ENCODE measurements at regions not wholly inside any gene's neighbourhood (a gene's known extent, or its start where the extent isn't known, plus 50 kb on each side); places are given as distances from the start of the nearest gene placed in this dataset.

DNA sequence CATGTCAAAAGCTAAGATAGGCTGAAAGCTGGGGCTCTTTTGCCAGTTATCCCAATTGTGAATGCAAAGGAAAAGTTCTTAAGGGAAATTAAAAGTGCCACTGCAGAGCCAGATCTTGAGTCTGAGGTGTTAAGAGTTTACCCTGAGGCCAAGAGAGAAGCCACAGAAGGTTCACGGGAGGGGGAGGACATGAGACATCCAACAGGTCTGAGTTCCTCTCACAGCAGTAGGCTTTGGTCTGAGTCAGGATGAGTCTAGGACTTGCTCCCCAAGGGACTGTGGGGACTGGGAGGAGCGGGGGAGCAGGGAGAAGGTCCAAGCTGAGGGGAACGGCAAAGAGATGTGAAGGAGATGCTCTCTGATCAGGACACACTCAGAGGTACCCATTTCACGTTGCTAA lies 411.2 kb upstream of the CAMK1G start:
- TF ChIP-seq, protein P1, sequence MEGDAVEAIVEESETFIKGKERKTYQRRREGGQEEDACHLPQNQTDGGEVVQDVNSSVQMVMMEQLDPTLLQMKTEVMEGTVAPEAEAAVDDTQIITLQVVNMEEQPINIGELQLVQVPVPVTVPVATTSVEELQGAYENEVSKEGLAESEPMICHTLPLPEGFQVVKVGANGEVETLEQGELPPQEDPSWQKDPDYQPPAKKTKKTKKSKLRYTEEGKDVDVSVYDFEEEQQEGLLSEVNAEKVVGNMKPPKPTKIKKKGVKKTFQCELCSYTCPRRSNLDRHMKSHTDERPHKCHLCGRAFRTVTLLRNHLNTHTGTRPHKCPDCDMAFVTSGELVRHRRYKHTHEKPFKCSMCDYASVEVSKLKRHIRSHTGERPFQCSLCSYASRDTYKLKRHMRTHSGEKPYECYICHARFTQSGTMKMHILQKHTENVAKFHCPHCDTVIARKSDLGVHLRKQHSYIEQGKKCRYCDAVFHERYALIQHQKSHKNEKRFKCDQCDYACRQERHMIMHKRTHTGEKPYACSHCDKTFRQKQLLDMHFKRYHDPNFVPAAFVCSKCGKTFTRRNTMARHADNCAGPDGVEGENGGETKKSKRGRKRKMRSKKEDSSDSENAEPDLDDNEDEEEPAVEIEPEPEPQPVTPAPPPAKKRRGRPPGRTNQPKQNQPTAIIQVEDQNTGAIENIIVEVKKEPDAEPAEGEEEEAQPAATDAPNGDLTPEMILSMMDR (IDR thresholded peaks at IDR 0.05), result no peak
- TF ChIP-seq POLR2AphosphoS5 (IDR thresholded peaks at IDR 0.05), result no peak

Measured in sigmoid colon (tissue), 4 donors.